ENCODE measurements at regions not wholly inside any gene's neighbourhood (a gene's known extent, or its start where the extent isn't known, plus 50 kb on each side); places are given as distances from the start of the nearest gene placed in this dataset.

DNA sequence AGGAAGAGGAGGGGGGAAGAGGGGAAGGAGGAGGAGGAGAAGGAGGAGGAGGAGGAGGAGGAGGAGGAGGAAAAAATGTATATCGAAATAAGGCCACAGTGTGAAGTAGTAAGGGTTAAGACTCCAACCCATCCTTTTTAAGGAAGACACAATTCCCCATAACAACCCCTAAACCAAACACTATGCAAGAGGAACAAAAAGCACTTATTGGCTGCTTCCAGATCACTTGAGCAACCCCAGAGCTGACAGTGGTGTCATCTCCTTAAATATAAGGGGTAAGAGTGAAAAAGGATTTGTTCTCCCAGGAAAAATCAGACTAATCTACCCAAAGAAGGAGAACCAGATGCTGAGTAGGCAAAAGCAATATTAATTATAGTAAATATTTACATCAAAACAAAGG, 169.1 kb upstream of the SASH1 start:
- TF ChIP-seq EZH2 (IDR thresholded peaks at IDR 0.05; ENCODE audit: borderline replicate concordance, low read depth, low read length, severe bottlenecking) = no peak
- TF ChIP-seq, protein P1, sequence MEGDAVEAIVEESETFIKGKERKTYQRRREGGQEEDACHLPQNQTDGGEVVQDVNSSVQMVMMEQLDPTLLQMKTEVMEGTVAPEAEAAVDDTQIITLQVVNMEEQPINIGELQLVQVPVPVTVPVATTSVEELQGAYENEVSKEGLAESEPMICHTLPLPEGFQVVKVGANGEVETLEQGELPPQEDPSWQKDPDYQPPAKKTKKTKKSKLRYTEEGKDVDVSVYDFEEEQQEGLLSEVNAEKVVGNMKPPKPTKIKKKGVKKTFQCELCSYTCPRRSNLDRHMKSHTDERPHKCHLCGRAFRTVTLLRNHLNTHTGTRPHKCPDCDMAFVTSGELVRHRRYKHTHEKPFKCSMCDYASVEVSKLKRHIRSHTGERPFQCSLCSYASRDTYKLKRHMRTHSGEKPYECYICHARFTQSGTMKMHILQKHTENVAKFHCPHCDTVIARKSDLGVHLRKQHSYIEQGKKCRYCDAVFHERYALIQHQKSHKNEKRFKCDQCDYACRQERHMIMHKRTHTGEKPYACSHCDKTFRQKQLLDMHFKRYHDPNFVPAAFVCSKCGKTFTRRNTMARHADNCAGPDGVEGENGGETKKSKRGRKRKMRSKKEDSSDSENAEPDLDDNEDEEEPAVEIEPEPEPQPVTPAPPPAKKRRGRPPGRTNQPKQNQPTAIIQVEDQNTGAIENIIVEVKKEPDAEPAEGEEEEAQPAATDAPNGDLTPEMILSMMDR (IDR thresholded peaks at IDR 0.05; ENCODE audit: borderline replicate concordance, extremely low read depth, low read length, poor library complexity, severe bottlenecking) = no peak
